ENCODE measurements at regions not wholly inside any gene's neighbourhood (a gene's known extent, or its start where the extent isn't known, plus 50 kb on each side); places are given as distances from the start of the nearest gene placed in this dataset.
"Not testable (repeated sequence)": the region's sequence is repeated elsewhere in the genome, so short reads cannot be mapped to it uniquely, and the experiment has no call there.

DNA sequence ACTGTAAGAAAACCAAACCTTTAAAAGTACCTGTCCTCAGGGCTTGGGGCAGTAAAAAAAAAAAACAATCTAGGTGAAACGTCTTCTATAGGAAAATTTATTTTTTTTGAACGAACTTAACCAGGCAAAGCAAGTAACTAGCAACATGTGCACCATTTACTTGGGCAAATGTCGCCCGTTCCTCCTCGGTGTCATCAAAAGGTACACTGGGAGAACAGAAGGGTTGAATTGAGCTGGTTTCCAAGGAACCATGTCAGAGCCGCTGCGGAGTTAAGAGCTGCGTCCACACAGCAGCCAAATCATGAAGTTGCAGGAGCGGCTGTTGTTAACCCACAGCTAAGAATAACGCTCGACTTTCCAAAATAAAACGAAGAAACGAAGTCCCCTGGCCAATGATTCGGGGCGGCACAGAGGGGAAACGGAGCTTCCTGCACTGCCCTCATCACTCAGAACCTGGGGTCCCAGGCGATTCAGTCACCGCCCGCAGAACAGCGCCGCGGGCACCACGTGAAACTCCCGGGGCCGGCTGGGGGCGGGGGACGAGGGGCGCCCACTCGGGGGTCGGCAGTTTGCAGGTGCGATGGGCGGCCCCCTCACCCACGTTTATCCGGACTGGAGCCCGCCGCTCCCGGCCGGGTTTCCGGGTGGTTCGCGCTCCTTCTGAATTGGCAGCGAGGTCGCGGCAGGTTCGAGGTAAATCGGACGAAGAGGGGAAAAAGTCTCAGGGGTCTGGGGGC is 53.6 kb upstream of the PLGLB1 start:
- ATAC-seq: not testable (repeated sequence)

DNA sequence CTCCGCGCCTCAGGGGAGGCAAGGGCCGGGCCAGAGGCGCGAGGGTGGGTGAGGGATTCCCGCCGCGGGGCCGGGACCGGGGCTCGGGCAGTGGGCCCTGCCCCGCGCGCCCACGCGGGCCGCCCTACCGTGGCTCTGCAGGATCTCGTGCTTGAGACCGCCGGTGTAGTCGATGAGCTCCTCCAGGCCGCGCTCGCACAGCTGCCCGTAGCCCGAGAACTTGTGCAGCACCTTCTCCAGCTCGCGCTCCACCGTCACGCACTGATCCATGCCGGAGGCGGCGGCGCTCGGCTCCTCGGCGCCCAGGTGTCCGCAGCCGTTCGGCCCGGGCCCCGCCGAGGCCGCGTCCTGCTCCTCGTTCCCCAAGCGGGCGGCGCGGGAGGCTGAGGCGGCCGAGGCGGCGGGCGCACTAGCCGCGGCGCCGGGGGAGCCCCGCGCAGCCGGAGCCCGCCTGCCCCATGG is 54.2 kb upstream of the PLGLB1 start:
- ATAC-seq: peak; percentile 21 to 29

DNA sequence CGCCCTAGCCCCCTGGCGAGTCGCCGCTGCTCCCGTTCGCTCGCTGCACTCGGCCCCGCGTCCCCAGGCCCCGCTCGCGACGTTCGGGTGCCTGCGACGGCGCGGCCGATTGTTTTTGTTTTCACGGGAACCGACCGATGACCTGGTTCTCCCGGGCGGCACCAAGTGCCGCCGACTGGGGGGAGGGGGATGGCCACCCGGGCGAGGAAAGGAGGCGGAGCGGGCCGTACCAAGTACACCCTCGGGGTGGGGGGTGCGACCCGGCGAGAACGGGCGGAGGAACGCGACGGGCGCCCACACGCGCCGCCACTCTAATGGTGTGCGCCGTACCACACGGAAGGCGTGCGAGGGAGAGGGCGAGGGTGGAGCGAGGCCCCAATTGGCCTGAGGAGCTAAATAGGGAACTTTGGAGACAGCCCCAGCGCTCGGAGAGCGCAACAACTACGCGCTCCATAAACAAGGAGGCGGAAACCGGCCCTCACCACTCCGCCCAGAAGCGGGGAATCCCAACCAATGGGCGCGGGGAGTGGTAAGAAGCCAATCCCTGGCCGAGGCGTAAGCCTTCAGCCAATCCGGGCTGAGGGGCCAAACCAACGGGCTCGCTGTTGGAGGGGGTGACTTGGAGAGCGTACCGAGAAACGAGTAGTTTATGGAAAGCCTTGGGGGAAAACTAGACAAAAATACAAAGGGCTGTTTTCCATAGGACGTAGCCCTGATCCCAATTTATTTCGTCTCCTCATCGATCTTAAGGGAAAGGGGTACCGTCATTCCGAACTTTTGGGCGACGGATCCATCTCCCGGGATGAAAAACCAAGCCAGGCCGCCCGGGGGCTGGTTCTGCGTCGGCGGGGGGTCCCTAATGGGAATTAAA is 54.8 kb upstream of the PLGLB1 start:
- ATAC-seq: peak; percentile 95

DNA sequence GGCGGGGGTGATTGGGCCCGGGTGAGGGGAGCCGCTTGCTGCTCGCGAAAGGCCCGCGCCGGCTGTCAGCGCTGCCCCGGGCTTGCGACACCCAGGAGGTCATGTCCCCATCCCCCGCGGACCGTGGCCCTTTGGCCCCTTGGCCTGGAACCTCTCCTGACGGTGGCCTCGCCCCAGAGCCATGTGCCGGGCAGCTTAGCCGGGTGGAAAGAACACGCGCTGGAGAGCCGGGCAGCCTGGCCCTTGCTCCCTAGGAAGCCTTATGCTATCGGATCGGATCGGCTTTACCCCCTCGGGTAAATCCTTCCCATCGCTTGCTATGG is 55.4 kb upstream of the PLGLB1 start:
- ATAC-seq: not testable (repeated sequence)

DNA sequence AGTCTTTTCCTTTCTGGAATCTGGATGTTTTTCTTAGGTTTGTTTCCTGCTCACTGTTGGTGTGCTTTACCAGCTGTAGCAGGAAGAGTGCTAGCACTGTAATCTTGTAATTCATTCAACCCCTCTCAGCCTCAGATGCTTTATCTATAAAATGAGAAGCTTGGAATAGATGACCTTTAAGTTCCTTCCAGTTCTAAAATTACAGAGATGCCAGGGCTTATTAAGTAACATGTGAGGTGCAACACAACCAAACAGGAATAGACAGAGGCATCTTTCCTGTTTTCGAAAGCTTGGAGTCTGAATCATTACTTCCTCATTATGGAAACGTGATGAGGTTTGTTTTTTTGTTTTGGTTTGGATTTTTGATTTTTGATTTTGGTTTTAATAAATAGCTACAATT is 60.1 kb upstream of the PLGLB1 start:
- not testable (repeated sequence) for ATAC-seq

DNA sequence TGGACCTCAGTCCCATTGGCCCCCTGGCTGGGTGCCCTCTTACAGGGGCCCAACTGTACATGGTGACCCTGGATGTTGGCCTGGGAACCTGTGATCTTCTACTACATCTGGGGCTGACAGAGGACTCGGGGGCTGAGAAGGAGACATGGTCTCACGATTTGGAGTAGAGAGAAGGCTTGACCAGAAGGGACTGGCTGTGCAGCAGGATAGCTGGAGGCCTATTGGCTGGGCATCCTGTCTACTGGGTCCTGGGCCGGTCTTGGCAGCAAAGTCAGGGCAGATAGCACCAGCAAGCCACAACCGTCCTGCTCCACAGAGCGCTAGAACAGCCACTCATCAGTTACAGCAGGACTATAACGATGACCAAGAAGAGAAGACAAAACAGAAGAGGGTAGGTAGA is 66.4 kb upstream of the PLGLB1 start:
- not testable (repeated sequence) for ATAC-seq

DNA sequence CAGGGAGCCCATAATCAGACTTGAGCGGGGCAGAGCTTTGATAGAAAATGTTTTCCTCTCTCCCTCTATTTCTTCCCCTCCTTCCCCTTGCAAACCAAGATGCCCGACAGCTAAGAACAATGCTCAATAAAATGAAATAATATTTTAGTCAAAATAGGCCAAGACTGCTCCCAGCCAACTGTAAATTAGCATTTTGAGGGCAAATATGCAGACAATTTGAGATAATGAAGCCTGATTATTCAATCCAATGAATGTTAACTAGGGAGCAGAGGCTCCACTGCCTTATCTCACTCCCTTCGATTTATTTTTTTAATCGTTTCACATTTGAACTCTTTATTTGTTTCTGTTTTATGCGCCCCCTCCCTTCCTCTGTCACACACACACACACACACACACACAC is 67.8 kb upstream of the PLGLB1 start:
- not testable (repeated sequence) for ATAC-seq

DNA sequence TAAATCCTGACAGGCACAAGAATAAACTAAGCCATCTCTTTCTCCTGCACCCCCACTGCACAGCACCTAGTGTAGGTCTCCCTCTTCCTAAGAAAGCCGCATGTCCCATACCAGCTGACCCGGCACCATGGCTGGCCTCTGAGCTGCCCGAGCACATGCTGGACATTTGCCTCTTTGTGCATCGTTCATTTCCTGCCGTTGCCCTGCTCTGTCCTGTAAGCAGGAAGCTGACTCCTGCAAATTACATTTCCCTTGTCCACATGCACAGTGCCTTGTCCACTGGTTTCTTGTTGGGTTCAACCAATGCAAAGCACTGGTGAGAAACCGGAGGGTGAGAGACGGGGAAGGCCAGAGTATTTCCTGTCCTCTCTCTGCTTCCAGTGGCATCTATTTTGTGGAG is 71.6 kb upstream of the PLGLB1 start:
- not testable (repeated sequence) for ATAC-seq

DNA sequence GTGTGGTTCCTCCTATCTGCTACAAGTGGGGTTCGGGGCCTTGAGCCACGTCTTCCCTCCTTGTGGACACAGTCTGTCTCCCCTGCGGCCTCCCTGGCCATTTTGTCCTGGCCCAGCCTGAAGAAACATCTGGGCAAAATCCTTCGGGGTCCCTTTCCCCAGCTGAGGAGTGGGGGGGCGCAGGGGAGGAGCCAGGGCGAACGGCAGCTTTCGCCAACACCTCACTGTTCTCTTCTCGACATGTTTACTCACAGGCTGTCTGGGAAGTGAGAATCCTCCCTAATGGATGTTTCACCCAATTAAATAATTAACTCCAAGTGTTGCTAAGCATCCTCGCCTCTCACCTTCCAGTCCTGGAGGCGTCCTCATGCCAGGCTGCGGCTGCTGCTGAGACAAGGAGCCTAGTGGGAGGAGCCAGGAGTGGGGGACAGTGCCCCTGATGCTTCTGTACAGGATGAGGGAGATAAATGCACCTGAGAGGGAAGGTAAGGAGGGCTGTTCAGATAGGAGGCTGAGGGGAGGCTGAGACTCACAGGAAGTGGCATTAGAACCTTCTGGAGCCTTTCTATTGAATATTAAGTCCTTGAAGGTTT is 72.4 kb upstream of the PLGLB1 start:
- ATAC-seq: not testable (repeated sequence)

DNA sequence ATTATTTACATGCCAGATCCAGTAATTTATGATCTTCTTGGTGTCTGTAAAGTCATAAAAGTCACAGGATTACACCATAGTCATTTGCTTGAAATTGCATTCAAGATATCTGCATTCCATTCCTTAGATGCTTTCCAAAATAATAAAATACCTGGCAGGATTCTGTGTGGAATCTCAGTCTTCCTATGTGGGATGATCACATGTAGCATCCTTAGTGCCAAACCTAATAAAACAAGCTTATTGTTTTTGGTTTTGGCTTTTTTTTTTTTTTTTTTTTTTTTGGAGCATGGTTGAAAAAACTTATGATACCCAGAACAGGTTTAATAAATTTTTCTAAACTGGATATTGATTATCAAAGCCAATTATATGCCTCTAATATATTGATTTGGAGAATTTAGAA is 74.2 kb upstream of the PLGLB1 start:
- ATAC-seq: not testable (repeated sequence)

DNA sequence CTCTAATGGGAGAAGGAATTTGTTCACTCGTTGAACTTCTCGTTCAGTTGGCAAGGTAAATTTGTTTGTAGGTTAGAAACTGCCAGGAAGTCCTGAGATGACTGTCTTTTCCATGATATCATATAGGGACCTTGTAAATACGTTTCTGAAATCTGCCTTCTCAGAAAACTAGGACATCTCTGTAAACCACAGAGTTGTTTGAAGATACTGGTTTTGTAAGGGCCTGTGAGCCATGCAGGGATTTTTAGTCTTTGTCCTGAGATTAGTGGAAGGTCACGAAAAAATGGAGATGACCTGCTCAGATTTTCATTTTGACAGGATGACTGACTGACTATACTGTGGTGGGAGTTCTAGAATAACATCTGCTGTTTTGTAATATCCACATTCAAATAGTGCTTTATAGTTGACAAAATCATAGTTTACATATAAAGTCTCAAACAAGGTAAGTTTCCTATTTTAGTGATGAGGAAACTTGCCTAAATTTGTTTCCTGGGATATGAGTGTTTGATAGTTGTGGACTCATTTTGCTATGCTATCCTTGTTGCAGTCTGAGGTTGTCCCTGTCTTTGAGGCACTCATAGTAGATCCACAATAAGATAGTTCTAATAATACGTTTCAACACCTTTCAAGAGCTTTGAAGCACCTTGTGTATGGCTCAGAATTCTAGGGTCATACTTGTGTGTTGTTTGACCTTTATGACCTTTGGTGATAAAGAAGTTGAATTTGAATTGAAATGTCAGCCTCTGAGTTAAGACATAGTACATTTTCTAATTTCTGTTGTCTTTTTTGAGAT is 107.3 kb upstream of the PLGLB1 start:
- ATAC-seq: peak; percentile 61 to 71

DNA sequence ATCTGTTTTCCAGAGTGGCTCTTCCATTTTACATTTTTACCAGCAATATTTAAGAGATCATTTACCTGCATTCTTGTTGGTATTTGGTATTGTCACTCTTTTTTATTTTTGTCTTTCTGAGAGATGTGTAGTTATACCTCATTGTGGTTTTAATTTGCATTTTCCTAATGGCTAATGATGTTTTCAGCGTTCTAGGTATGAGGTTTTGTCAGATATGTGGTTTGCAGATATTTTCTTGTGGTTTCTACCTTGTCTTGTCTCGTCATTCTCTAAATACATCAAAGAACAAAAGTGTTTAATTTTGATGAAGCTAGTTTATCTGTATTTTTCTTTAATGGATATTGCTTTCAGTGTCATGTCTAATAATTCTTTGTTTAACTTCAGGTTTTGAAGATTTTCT is 110.9 kb upstream of the PLGLB1 start:
- peak; percentile 56 to 65 for ATAC-seq

DNA sequence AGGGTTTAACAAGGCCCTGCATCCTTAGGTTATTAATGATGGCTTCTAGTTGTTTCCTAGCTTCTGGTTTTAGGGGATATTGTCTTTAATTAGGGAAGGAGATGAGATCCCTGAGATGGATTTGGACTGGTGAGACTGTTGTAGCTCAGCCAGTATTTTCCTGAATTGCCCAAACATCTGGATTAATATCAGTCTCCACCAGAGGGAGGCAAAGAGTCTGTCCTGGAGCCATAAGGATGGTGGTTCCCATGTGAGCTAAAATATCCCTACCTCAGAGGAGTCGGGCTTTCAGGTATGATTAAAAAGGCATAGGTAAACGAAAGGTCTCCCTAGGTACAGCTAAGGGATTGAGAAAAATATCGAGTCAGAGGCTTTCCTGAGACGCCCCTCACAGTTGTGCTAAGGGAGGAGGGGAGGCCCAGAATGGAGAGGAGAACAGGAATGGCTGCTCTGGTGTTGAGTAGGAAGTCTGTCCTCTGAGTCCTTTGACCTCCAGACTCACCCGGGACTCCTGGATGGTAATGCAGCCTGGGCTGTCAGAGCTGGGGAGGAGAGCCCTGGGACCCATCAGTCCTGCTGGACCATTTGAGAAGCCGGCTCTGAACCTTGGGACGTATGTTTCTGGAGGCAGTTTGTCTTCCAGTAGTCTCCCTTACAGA is 130.3 kb upstream of the PLGLB1 start:
- ATAC-seq: not testable (repeated sequence)

DNA sequence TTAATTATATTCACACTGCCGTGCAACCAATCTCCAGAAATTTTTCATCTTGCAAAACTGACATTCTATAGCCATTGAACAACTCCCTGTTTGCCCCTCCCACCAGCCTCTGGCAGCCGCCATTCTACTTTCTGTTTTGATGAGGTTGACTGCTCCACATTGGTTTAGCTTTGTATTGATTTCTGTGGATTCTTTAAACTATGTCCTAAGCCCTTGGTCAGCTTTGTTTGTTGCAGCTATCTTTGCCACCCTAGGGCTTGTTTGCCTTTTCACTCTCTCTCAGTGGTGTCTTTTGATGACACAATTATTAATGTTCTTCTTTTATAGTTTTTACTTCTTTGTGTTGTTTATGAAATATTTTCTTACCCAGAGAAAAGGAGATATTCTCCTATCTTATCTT is 152.8 kb upstream of the PLGLB1 start:
- ATAC-seq: not testable (repeated sequence)

DNA sequence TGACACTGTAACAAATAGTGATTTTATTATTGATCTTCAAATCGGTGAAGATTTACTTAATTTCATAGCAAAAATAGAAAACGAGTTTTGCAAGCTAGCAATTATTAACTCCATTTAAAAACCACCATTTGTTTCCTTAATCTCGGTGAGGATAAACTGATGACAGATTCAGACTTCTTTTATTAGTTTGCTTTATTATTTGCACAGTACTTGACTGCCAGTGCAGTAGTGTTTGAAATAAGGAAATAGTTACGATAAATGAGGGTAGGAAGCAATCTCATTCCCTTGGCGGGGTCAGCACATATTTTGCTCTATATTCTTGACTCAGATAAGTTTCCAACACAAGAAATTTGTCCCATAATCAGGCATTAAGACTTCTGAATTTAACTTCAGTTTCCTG is 161.7 kb upstream of the PLGLB1 start:
- ATAC-seq: not testable (repeated sequence)

DNA sequence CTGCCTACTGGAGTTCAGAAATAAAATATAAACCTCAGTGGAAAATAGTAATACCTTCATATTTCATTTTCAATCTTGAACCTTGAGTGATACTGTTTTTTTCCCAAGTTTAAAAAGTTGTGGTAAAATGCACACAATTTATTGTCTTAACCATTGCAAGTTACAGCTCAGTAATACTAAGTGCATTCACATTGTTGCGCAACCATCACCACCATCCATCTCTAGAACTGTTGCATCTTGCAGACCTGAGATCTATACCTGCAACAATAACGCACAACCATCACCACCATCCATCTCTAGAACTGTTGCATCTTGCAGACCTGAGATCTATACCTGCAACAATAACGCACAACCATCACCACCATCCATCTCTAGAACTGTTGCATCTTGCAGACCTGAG is 162.6 kb upstream of the PLGLB1 start:
- not testable (repeated sequence) for ATAC-seq

DNA sequence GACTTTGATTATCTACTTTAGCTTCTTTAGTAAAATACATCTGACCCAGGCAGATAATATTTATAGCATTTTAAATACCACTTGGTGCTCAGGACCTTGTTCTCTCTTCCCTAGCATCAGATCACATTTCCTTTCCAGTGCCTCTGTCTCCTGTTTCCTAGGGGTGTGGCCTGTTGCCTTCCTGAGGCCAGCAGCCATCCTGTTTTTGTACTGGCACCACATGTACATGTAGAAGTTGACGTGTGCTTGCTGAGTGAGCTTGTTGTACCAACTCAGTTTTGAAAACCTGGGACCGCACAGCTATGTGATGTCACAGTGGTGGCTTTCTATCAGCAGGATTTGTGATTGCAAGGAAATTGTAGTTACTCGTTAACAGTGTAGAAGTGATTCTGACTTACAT is 167.6 kb upstream of the PLGLB1 start:
- ATAC-seq: not testable (repeated sequence)

DNA sequence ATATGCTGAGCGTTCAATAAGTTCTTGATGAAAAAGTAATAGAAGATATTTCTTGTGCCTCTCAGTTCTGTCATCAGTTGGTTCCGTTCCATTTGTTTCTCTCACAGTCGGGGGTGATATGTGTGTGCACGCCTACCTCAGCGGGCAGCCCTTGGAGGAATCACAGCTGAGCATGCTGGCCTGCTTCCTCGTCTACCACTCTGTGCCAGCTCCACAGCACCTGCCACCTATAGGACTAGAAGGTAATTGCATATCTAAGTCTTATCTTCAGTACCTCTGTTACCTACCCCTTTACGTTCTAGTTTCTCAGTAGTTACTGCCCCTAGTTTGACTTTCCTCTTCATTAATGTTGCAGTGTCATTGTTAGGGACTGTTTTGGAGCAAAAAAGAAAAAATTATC is 171.7 kb upstream of the PLGLB1 start:
- peak; percentile 64 to 94 for ATAC-seq

DNA sequence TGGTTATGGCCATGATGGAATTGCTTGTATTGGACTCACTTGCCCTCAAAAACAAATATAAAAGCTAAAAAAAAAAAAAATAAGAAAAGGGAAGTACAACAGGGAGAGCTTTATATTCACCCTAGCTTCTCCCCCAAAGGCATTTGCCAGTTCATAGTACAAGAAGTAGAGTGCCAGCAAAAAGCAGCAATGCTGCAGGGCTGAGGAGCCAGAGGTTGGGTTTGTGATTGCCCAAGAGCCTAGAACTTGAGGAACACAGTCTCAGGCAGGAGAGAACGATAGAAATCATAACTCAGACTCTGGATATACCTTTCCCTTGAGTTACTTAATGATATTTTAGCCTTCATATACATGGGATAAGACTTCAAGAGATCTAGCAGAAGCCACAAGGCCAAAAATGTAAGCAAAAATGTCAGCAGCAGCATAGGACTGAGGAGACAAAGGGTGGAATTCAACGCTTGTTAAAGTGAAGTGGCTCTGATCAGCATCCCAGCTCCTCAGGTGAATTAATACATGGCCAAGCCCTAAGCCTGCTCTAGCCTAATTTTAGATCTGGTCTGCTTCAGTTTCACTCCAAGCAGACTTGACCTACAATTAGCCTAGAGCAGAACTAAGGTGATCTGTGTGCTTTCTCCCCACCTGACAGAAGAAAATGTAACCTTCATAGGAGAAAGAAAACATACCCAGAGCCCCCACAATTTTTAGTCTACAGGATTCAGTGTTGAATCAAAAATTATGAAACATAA is 172.8 kb upstream of the PLGLB1 start:
- ATAC-seq: not testable (repeated sequence)

DNA sequence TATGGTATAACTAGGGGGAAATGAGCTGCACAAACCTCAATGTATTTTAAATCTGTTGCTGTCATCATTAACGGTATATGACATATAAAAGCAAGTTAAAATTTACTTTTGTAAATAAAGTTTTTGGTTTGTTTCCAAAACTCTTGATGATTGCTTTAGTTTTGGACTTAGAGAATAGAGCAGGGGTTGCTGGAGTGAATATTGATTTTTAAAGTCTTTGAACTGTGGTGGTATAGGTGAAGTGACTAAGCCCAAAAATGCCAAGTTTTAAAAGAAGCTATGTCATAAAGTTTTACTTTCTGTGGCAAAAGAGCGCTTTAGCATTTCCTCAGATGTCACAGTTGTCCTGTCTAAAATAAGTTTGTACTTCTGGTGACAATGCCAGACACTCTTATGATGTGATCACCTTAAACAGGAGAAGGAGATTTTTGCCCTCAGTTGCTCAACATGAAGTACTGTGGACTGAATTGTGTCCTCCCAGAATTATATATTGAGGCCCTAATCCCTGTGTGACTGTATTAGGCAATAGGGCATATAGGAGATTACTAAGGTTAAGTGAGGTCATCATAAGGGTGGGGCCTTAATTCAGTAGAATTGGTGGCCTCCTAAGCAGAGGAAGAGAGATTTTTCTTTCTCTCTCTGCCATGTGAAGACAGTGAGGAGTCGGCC is 175.2 kb upstream of the PLGLB1 start:
- not testable (repeated sequence) for ATAC-seq

DNA sequence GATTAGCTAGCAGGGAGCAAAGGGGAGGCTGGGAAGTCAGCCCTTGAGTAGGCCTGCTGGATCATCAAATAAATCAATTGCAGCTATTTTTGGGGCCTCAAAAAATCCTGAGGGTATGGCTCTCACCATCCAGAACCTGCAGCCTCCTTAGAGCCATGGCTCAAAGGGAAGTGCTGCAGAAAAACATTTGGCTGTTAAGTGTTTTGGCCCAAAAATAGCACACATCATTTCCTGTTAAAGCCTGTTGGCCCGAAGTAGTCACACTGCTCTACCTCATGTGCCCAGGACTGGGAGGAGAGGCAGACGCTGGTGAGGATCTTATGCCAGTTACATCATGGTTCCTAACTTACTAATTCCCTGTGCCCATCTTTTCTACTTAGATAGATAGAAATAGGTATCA is 176.8 kb upstream of the PLGLB1 start:
- not testable (repeated sequence) for ATAC-seq

All from activated CD4-positive, CD25-positive, alpha-beta regulatory T cell treated with anti-CD3 and anti-CD28 coated beads, Interleukin-2, amount 50 U/mL, for 24 hours (primary cell).